NCI-H1105 (cell line): ENCODE measurements at regions not wholly inside any gene's neighbourhood (a gene's known extent, or its start where the extent isn't known, plus 50 kb on each side); places are given as distances from the start of the nearest gene placed in this dataset.
"Not testable (repeated sequence)": the region's sequence is repeated elsewhere in the genome, so short reads cannot be mapped to it uniquely, and the experiment has no call there.

Experiments
- DNase-seq: peaks from one replicate; lab custom pipeline; 2025; lab: John Stamatoyannopoulos, UW

DNA sequence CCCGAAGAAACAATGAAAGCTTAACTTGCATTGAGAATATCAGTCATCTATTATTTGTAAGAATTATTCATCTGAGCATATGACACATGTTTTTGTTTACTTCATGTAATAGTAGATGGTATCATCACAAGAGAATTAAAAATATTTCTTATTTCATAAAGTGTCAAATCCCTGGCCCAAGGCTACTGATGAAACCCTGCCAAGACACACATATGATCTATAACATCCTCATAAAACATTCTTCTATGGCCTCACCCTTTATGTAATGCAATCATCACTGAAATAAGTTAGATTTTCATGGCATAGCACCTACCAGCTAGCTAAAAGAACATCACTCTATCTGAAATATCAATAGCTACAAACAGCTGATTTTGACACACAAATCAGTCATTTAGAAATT lies 385.6 kb upstream of the PHF14 start:
- DNase-seq: no peak

DNA sequence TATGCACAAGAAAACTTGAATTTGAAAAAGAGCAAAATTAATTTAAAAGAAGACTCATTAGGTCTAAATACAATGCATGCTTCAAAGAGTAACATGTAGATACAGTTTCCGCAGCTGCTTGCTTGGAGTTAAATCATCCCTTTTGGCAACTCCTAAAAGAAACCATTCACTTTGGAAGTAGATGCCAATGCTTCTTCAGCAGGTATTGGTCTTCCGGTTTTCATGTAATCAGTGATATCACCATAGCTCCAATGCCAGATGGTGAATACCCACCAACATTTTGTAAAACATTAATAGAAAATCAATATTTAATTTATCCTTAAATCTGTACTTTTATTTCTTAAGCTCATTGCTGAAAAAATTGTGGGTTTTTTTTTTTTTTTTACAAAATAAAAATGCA lies 381.1 kb upstream of the PHF14 start:
- DNase-seq: no peak

DNA sequence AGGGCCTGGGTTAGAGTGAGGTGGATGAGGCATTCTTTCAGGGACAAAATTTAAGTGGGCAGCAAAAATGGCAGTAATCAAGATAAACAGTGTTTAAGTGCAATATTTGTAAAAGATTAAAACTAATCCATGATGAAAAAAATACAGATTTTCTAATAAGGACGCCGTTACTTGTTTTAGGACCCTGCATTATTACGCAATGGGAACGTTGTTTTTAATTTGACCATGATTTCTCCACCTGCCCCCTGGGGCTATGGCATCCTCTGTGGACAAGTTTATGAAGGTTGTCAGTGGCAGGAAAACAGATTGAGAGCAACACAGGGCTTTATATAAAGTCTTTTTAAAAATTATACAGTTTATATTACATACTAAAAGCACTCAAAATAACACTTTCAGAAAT lies 380.6 kb upstream of the PHF14 start:
- no peak for DNase-seq

GRCh38 chr7:10596827-10597226 lies 376.8 kb upstream of the PHF14 start:
- no peak for DNase-seq

DNA sequence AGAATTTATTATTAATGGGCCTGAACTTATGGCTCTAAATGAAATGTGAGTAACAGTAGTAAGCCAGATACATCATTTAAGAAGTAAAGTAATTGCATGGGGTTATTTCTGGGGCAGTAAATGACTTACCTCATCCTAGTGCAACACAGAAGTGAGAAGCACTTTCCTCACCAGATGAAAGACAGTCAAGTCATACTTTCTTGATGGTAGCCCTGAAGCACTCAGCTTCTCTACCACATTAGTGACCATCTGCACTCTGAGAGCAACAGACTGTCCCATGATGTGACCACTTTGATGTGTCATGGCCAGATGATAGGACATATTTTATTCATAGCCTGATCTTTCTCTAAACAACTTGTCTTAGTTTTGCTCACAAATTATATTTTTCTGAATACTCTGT lies 369.5 kb upstream of the PHF14 start:
- no peak for DNase-seq

DNA sequence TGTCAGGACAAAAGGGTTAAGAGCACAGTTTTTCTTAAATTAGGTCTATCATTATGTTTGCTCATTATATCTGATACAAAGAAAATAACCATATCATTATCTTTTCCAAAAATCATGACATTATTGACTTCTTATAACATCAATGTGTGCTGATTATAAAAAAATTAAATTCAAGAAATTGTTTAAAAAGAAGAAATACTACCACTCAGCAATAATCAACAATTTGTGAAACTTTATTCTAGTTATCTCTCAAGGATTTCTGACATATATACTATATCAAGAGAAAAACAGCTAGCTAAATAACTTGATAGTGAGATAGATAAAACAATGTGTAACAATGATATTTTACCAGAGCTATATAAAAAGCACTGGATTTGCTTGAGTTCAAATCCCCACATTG lies 360.7 kb upstream of the PHF14 start:
- no peak for DNase-seq

- no peak for DNase-seq
Observed at GRCh38 chr7:10618953-10619352, 354.7 kb upstream of the PHF14 start.

DNA sequence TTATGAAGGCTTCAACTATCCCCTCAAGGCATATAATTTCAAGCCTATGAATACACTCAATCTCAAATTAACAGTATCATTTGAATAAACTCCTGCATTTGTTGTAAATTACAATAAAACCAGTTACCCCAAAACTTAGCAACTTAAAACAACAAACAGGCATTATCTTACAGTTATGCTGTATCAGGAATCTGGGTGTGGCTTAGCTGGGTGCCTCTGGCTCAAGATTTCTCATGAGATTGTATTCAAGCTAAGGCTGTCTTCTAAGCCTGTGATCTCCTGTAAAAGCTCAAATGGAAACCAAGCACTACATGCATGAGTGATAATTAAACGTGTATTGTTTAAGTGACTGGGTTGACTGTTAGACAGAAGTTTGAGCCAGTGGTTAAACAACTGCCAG lies 341.0 kb upstream of the PHF14 start:
- DNase-seq: no peak

GRCh38 chr7:10634239-10634638 lies 339.4 kb upstream of the PHF14 start:
- no peak for DNase-seq

- no peak for DNase-seq
Observed at GRCh38 chr7:10637991-10638390, 335.7 kb upstream of the PHF14 start.

DNA sequence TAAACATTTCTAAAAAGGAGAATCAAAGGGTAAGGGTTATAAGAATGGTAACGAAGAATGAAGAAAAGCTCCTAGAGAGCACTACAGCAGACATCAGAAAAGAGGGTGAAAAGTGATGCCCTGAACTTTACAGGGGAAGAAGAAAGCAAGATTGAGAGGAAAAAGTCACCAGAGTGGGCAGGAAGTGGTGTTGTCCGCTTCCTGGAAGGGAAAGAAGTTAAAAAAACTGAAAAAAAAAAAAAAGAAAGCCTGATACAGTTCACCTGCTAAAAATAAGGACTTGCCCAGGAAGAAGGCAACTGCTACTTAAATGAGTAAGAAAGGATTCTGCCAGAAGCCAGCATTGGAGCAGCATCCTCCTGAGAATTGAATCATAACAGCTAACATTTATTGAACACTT lies 330.1 kb upstream of the PHF14 start:
- no peak for DNase-seq

DNA sequence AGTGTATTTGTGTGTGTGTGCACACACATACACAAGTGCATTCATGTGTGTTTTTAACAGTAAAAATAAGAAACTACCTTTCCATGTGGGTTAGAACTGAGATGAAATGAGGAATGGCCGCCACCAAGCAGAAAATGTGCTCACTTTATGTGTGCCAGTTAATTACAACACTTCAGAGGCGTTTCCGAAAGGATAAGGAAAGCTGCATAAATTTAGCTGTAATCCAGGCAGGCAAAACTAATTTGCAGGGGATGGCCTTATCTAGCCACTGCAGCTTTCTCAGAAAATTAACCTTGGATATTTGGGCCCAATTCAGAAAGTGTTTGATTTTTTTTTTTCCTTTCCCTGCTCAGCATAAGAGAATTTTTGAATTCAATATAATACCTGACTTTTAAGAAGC lies 328.8 kb upstream of the PHF14 start:
- DNase-seq: no peak

- DNase-seq: no peak
Observed at GRCh38 chr7:10646194-10646593, 327.5 kb upstream of the PHF14 start.

DNA sequence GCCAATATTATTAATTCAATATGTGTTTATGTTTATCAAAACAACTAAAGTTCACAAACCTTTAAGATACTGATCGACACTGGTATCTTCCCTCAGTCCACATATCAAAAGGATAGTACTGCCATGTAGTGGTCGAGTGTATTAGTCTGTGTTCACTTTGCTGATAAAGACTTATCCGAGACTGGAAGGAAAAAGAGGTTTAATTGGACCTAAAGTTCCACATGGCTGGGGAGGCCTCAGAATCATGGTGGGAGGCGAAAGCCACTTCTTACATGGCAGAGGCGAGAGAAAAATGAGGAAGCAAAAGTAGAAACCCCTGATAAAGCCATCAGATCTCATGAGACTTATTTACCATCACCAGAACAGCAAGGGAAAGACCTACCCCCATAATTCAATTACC lies 325.4 kb upstream of the PHF14 start:
- no peak for DNase-seq

DNA sequence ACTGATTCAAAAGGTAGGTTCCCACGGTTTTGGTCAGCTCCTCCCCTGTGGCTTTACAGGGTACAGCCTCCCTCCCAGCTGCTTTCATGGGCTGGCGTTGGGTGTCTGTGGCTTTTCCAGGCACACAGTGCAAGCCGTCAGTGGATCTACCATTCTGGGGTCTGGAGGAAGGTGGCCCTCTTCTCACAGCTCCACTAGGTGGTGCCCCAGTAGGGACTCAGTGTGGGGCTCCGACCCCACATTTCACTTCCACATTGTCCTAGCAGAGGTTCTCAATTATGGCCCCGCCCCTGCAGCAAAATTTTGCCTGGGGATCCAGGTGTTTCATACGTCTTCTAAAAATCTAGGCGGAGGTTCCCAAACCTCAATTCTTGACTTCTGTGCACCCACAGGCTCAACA lies 324.6 kb upstream of the PHF14 start:
- not testable (repeated sequence) for DNase-seq

DNA sequence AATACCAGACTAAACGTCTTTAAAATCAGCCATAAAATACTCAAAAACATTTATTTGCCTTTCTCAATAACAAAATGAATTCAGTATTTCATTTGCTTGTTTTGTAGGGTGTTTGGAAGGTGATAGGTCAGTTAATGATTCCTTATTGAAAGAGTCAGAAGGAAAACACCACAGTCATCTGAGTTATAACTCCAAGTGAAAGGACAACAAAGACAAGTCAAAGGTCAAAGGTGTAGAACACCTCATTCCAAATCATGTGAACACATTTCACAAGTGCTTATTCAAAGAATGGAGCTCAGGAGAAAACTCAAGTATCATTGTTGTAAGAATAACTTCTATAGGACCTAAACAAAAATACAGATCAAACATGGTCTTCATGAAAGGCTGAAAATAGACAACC lies 318.6 kb upstream of the PHF14 start:
- no peak for DNase-seq

DNA sequence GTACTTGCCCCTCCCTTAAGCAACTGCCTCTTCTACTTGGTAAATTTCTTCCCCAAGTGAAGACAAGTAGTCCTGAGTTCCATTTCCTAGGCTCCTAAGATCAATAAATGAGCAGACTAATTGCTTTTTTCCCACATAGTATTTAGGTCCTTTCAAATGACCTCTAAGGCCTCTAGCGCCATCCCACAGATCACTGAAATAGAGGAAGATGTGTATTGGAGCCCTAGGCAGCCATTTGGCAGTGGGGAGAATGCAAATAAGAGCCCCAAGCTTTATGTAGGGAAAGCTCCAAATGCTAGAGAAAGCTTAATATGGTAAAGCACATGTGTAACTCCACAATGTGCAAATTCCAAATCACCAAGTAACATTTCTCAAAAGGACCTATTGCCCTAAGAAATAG lies 316.5 kb upstream of the PHF14 start:
- no peak for DNase-seq

DNA sequence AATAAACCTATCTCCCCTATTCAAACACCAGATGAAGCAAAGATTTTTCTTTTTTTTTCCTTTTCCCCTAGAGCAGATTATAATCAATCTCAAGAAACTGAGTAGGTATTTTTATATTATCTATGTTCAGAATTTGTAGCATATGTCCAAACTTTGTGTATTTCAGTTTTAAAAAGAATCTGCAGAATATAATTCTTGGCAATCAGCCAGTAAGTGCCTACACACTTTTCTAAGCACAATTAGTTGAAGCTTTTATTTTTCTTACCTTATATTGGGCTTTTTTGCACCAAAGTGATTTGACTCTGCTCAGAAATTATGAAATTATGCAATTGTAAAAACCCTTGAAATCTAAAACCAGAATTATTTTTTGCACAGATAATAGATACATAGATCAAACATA lies 315.8 kb upstream of the PHF14 start:
- no peak for DNase-seq

- no peak for DNase-seq
Observed at GRCh38 chr7:10662491-10662890, 311.2 kb upstream of the PHF14 start.

- no peak for DNase-seq
Observed at GRCh38 chr7:10662982-10663884, 310.4 kb upstream of the PHF14 start.

DNA sequence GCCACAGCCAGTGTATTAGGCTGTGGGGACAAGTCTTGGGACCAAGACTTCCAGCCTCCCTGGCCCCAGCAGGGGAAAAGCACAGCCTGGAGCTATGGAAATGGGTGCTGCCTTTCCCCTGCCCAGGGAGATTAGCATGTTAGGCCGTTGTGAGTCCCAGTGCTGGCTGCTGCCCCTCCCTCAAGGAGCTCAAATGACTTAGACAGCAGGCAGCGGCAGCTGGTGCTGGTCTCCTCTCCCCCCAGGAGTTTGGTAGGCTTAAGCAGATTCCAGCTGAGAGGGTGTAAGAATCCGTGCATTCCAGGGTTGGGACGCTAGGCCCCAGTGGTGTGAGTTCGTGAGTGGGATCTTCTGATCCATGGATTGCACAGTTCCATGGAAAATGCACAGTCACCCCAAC lies 301.5 kb upstream of the PHF14 start:
- DNase-seq: no peak

- DNase-seq: no peak
Observed at GRCh38 chr7:10677211-10677610, 296.5 kb upstream of the PHF14 start.

- DNase-seq: no peak
Observed at GRCh38 chr7:10677668-10678232, 295.9 kb upstream of the PHF14 start.

DNA sequence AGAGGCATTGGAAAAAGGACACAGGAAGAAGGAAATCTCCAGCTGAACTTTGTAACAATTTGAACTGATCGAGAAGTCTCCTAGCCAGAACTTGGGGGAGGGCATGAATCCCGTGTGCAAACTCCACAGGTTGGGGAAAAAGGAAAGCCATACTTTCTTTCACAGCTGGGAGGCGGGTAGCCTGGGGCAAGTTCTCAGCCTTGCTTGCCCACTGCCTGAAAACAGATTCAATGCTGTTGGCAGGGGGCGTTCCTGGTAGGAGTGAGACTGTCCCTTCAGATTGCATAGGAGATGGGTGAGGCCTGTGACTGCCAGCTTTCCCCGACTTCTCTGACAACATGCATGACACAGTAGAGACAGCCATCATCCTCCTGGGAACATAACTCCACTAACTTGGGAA lies 289.1 kb upstream of the PHF14 start:
- DNase-seq: no peak
